Central memory CD4-positive, alpha-beta T cell (primary cell): ENCODE measurements at regions not wholly inside any gene's neighbourhood (a gene's known extent, or its start where the extent isn't known, plus 50 kb on each side); places are given as distances from the start of the nearest gene placed in this dataset.

Experiments used
- DNase-seq: peaks from one replicate; pipeline ENCODE4 v3.0.0; 2022

DNA sequence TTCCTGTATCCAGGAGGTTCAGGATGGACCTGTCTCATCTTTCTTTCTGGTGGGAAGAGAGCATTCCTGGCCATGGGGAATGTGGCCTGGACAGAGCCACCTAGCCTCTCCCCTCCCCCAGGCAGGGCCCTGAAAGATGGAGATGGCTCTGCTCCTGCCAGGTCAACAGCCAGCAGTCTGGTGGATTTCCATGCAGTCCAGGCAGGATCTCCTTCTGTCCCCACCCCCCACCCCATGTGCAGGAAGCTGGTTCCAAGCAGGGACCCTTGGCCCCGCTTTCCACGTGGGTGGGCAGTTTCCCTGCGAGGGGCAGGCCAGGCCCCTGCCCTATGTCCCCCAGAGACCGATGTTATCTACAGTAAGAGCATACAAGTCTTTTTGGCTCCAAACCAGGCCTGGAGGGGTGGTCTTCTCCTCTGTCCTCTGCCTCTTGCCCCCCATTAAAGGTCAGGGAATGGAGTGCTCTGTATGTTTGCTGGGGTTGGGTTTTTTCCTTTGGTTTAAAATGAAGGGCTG is 240.5 kb downstream of the SEC14L1 start:
- DNase-seq = no peak

DNA sequence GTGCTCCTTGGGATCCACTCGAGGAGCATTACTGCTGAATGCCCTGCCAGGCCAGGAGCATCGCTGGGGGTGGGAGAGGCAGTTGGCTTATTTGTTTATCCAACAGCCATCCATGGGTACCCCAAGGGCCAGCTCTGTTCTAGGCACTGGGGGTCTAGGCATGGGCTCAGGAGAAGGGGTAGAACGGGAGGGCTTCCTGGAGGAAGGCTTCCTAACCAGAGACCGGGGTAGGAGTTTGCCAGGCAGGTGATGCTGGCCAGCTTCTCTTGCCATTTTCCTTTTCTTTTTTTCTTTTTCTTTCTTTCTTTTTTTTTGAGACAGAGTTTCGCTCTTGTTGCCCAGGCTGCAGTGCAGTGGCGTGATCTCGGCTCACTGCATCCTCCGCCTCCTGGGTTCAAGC is 241.0 kb downstream of the SEC14L1 start:
- DNase-seq = no peak

DNA sequence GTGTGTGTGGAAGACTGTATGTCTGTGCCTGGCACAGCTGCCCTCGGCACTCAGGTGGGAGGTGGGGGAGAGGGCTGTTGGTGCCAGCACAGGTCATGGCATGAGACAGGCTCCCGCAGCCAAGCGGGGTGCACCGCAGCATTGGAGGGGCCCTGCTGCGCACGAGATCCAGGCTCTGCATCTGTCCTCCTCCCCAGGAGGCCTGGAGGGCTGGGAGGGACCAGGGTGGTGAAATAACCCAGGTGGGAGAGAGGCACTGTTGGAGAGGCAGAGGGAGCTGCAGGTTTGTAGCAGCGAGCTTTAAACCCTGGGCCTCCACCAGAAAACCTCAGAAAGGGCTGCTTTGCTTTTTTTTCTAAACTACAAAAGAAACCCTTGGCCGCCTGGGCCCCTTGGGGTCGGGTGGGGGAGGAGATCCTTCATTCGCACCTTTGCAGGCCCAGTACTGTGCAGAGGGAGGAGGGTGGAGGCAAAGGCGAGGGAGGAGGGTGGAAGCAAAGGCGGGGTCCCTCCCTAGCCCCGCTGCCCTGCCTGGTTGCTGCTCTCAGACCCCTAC is 241.7 kb downstream of the SEC14L1 start:
- peak; percentile 67 for DNase-seq

DNA sequence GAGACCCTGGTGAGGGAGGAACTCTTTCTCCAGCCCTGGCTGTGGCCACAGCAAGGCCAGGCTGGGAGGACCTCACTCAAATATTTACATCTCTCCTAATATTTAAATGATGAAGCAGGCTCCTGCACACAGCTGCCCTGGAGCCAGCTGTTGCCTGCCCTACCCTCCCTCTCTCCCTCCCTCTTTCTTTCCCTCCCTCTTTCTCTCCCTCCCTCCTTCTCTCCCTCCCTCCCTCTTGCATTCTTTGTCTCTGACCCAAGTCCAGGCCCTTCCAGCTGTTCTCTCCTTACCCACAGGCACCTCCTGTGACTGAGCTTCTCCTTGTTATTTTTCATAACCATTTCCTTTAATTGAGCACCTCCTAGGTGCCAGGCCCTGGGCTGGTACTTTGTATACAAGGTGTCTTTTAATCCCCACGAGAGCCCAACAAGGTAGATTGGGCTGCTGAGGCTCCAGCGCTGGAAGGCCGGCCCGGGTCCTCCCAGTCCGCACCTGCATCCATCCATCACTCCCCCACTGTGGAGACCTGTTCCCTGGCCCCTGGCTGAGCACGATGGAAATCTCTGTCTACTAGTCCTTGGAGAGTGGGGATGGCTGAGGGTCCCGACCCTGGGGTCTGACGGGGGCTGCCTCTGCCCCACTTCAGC is 242.3 kb downstream of the SEC14L1 start:
- no peak for DNase-seq

DNA sequence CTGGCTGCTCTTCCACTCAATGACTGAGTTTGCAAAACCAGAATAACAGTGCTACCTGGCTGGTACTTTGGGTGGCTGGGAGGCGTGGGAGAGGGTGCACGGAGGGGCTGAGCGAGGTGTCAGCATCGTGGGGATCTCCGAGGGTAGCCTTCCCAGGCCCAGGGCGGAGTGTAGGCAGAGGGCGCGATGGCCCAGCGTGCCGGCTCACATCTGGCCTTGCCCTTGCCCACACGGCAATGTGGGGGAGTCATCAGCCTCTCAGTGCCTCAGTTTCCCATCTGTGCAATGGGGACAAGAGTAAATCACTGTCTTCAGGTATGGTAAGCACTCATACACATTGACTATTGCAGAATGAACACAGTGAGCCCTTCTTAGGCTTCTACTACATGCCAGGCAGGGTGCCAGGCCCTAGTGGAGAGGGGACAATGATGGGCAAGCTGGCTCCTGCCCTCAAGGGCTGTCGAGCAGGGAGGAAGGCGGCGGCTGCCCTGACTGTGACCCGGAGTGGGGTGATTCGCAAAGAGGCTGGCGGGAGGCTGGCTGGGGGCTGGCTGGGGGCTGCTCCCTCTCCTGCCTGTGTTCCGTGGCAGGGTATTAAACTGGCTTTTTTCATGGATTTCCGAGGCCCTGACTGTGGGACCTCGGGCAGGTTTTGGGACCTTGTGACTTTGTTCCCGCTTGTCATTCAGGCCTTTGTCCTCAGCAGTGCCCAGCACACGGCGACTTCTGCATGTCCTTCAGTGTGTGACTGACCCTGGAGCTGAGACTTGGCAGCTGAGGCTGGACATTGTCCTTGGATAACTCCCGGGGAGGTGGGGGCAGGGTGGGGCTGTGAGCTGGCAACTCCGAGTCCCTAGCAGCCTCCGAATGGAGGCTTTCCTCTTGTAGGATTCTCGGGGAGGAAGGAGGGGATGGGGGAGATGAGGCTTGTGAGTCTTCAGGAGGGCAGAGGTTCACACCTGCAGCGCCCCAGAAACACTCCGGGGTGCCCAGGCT is 243.1 kb downstream of the SEC14L1 start:
- no peak for DNase-seq

DNA sequence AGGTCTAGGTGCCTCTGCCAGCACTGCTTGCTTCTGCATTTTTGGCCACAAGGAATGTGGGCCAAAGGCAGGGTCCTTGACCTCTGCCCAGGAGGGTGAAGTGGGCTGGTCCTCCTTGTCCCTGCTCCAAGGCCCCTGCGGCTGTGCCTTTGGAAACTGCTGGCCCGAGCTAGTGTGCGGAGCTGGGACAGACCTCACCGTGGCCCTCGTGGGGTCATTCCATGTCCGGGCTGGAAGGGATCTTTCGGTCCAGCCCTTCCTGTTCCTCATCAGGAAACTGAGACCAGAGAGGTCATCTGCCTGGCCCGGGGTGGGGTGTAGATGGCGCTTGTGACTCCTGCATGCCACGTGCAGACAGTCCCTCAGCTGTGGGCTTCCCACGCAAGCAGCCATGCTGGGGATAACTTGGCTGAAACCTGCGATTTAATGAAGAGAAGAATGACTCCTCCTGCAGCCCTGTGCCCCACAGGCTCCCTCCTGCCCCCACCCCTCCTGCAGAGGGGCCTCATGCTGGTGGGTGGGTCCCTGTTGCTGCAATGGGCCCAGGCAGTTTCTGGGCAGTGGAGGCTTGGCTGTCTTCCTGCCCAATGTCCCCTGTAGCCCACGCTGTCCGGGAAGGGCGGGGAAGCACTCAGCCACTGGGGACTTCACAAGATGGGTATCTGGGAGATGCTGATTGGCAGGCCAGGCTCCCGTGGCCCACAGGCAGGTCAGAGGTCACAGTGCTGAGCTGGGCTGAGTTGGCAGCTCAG is 245.2 kb downstream of the SEC14L1 start:
- DNase-seq = no peak

DNA sequence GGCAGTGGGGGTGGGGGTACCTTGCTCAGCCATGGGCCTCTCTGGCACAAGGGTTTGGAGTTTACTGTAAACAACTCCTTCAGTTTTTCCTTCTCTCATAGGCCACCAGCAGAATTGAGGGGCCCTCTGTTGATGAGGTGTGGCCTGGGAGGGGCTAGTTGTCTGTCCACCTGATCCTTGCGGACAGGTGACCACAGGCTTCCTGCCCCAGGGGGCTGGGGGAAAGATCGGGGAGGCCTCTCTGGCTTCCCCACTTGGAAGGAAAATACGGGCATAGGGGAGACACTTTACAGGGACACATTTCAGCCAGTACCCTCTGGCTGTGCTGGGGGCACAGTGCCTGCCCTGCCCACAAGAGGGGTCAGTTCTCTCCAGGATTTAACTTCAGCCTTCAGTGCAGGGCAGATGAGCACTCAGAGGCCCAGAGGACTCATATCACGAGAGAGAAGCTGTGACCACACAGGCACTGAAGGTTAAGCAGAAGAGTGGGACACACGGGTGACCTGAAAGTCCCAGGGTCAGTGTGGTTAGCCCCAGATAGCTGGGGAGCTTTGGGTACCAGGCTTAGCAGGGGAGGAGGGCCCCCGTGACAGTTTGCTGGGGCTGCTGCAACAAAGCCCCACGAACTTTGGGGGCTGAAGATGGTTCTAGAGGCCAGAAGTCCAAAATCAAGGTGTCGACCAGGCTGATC is 245.9 kb downstream of the SEC14L1 start:
- no peak for DNase-seq

DNA sequence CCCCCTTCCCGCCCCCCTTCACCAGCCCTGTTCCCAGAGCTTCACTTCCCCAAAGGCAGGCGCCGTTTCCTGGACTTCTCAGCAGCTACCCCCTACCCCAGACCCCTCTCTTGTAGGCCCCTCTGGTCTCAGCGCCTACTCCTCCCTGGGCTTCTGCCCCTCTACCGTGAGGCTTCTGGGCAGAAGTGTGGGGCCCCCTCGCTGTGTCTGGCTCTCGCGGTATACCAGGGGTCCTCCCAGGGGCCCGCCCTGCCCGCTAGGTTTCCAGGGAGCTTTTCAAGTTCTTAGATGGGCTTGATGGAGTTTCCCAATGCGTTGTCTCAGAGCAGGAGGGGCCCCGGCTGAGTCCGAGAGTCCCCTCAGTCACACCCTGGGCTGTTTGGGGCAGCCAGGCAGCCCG is 247.1 kb downstream of the SEC14L1 start:
- DNase-seq = no peak

DNA sequence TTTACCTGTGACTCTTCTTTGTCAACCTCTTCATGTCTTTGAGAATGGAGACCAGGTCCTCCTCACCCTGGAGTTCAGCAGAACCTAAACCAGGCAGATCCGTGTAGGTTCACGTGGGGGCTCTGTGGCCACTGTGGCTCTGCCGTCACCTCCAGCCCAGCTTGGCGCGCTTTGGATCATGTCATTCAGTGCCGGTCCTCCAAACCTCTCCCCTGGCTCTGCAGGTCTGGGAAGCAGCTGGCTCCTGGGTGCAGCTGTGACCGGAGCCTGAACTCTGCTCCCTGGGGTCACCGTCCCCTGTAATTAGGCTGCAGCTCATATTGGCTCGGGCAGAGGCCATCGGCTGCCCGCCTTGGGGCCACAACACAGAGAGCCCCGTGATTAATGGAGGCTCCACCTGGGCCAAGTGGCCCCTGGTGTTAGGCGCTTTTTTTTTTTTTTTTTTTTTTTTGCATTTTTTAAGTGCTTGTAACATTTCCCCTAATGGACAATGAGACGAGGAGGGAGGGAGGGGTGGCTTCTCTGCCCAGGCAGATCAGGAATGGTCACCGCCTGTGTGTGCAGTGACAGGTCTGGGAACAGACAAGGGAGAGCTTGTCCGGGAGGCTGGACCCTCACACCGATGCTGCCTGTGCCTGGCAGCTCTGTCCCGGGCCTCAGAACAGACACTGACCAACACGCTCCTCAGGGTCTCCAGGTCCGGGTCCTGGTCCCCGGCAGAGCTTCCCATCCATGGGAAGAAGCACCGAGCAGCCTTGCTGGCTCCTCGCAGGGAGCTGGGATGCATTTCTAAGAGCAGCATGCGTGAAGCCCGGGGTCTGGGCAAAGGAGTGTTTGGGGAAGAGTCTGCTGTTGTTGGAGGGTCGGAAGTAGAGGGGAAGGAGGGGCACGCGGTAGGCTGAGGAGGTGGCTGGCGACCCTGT is 247.9 kb downstream of the SEC14L1 start:
- DNase-seq = no peak

DNA sequence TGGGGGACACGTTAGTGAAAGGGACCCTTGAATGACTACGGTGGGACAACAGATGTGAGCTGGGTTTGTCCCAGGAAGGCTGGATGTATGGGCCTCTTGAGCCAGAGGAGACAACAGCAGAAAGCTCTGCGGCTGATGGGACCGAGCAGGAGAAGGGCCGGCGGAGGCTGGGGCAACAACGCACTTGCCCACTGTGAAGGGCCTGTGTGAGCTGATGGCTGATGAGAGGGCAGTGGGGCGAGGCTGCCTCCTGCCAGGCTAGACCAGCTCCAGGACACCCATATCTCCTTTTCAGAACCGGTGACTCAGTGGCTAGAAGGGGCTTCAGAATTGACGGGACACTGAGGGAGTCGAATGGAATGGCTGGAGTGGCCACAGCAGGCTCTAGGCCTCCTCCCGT is 250.1 kb downstream of the SEC14L1 start:
- DNase-seq = no peak

DNA sequence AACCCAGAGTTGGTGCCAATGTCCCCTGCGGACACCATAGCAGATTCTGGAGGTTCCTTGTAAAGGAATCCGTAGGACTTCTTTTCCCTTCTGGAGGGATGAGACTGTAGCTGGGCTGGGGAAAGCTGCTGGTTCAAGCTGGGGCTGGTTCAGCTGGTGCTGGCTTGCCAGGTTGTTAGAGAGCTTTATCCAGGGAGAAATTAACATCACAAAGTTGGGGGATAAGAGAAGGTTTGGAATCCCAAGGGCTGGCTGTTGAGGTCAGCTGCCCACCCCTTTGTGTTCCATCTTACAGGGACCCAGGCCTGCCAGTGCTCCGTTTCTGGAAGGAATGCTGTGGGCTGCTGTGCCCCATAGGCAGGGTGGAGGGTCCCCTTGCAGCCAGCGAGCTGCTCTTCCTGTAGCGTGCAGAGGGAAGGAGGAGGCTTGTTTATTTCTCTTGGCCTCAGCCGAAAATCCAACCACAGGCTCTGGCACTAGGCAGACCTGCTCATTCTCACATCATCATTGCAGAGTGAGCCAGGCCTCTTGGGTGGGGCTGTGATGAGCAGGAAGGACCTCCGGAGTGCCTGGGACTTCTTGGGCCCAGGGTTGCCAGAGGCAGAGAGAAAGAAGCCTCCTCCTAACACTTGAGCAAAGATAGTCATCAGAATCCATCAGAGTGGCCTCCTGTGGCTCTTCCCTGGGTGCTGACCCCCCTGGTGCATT is 251.1 kb downstream of the SEC14L1 start:
- peak; percentile 39 for DNase-seq

DNA sequence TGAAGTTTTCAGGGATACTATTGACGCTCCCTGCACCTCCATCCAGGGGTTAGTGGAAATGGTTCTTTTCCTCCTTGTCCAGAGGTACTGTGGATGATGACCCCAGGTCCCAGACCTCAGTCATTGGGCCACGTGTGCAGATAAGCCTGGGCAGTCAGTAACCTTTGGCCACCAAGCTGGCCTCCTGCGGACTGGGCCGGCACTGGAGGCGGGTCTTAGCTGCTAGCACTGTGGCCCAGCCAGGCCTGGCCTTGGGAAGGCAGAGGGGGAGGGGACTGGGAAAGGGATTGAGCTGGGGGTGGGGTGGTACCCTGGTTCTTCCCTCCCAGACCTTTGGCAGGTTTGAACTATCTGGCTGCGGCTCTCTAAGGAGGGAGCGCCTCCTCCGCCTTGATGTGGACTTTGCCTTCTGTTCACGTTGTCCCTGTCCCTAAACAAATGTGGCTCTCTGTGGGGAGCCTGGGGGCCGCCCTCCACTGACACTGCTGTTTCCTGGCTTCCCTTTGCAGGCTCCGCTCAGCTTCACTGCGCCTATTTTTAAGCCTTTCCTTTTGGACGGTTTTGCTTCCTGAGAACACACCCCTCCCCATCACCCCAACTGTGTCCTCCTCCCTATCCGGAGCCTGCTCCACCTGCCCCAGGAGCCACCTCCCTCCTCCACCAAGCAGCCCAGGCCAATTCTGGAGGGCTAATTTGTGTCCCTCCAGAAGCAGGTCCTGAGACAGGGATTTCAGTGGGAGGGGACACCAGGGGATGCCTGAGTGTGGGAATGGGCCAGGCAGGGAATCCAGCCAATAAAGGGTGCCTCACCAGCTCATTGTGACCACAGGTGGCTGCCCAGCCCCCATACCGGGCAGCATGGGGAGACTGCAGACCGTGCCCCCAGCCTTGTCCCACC is 251.9 kb downstream of the SEC14L1 start:
- DNase-seq = no peak

DNA sequence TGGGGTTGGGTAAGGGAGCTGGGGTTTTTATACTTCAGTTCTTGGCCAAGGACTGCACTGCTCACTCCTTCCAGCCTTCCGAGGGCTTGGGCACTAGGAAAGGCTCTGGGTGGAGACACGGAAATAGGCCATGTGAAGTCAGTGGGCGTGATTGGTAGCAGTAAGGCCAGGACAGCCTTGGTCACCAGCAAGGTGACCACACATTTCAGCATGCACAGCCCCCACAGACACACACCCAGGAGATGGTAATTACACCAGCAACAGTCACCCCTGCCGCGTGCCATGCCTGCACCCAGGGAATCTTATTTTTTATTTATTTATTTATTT is 252.5 kb downstream of the SEC14L1 start:
- DNase-seq = no peak

DNA sequence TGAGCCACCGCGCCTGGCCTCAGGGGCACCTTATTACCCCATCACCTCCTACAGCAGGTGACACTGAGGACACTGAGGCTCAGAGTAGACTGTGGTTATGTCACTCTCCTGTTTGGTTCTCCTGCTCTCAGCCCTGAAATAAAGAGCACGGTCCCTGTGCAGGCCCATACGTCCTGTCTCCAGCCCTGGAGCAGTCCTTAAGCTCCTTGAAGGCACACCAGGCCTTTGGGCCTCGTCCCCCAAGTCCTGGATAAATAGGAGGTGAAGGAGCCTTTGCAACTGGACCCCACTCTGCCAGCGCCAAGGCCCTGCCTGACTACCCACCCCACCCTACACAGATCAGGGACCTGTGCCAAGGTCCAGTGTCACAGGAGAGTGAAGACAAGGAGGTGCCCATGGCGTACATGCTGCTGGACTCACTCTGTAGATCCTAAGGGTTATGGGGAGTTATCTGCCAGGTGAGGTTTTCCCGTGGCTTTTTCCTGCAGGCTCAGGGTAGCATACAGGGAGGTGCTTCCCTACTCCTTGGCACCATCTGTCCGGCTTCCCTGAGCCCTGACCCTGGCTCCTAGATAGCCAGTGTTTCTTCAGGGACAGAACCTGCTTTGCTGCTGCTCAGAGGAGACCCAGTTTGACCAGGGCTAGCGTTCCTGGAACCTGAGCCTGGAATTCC is 253.2 kb downstream of the SEC14L1 start:
- no peak for DNase-seq

DNA sequence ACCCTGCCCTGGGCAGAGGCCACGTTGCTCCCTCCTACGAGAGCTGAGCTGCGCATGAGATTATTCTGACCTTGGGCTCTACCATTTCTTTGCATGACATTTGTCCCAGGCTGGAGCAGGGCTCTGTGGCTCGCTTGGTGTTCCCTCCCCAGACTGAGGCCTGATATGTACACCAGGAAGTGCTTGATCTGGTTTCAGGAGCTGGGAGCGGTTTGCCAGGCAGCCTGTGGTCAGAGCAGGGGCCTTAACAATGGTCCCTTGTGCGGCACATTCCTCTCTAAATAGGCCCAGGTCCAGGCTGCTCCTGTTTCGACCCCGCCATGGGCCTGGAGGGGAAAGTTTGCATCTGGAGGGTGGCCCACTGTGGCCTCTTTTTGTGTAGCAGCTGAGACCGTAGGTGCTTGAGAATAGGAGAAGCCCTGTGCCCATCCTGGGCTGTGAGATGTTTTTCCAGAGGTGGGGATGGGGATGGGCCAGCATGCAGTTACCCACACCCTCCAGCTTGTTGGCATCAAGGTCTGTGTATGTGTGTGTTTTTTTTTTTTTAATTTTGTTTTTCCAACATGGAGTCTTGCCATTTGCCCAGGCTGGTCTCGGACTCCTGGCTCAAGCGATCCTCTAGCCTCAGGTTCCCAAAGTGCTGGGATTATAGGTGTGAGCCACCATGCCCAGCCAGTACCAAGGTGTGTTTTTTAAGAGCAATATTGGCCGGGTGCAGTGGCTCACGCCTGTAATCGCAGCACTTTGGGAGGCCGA is 253.9 kb downstream of the SEC14L1 start:
- no peak for DNase-seq

DNA sequence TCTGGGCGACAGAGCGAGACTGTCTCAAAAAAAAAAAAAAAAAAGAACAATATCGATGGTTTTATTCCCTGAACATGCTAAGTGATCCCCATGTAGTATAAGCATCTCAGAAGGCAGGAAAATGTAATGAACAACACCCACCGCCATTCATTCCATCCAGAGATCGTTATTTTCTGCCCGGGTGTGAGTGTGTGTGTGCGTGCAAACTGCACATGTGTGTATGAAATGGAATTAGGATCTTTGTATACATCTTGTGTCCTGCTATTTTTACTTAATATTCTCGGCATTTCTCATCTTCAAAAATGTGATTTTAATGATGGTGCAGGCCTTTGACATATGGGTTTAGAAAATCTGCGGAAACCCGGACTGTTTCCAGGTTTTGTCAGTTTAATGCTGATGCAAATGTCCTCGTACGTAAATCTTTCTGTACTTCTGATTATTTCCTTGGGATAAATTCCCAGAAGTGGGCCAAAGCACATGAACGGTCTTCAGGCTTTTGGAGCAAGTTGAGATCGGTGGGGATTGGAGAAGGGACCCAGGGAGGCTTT is 254.8 kb downstream of the SEC14L1 start:
- DNase-seq = no peak

DNA sequence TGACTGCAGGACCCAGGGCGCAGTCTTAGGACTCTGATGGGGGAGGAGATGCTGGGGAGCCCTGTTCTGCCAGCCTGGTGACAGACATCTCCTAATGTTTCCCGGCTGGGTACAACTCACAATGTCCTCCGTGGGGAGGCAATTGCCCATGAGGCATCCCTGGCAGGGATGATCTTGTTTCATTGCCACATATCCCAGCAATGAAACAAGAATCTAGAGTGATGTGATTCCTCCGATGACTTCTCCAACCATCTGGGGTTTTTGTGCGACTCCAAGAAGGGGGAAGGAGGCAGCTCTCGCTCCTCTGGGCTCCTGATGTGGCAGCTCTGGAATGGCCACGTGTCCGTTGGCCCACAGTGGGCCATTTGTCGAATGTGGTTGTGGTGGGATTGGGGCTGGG is 255.8 kb downstream of the SEC14L1 start:
- DNase-seq = no peak

DNA sequence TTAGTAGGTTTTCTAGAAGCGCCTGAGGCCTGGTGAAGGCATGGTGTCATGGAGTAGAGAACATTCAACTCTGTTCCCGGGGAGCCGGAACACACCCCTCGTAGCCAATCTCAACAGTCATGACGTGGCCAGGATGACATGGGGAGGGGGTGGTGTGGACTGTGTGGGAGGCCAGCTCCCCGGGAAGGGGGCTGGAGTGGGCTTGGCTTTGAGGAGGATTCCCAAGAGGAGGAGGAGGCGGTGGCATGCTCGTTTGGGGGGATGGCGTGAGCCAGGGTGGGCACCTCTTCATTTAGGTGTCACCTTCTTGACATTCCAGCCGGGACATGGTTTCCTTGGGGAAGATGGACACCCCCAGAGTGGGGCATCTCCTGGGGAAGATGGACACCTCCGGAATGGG is 257.5 kb downstream of the SEC14L1 start:
- no peak for DNase-seq
